22Rv1 (cell line): ENCODE measurements at regions not wholly inside any gene's neighbourhood (a gene's known extent, or its start where the extent isn't known, plus 50 kb on each side); places are given as distances from the start of the nearest gene placed in this dataset.

ENCODE experiments used
- H3K27ac ChIP-seq: fragments of 450-650 bp; 2 replicates; pipeline ENCODE4 v1.5.1; 2017
- CTCF ChIP-seq: fragments of 450-650 bp; IDR thresholded peaks from 2 replicates; pipeline ENCODE4 v1.5.1; 2017; ENCODE audit warnings: mild to moderate bottlenecking
- ZFX ChIP-seq: fragments of 450-650 bp; IDR thresholded peaks from 2 replicates; pipeline ENCODE4 v1.6.1; 2017; ENCODE audit warnings: antibody characterized with exemption, borderline replicate concordance

- TF ChIP-seq CTCF (no peak), ZFX (no peak)
Measured at GRCh38 chr3:187843654-187844053, 98.4 kb upstream of the BCL6 start.

GRCh38 chr3:187844708-187845107 is 99.4 kb upstream of the BCL6 start:
- H3K27ac ChIP-seq: no peak overlapping the region
- TF ChIP-seq ZFX (no peak), CTCF (no peak)

More at GRCh38 chr3:187843654-187844053, 98.4 kb upstream of the BCL6 start:
- H3K27ac ChIP-seq: no peak overlapping the region

- TF ChIP-seq ZFX (no peak), CTCF (no peak)
- H3K27ac ChIP-seq: no peak overlapping the region
Measured at GRCh38 chr3:187845826-187846225, 100.6 kb upstream of the BCL6 start.

- no peak overlapping the region for H3K27ac ChIP-seq
Measured at GRCh38 chr3:187848401-187848800, 103.1 kb upstream of the BCL6 start.

GRCh38 chr3:187849016-187849654 is 103.9 kb upstream of the BCL6 start:
- TF ChIP-seq ZFX (no peak), CTCF (no peak)
- no peak overlapping the region for H3K27ac ChIP-seq

More at GRCh38 chr3:187848401-187848800, 103.1 kb upstream of the BCL6 start:
- TF ChIP-seq CTCF (no peak), ZFX (no peak)

GRCh38 chr3:187850258-187850921 is 105.1 kb upstream of the BCL6 start:
- H3K27ac ChIP-seq: no peak overlapping the region
- no peak for TF ChIP-seq ZFX
- TF ChIP-seq CTCF: no peak
